Suprapubic skin (tissue), 4 donors: ENCODE measurements at regions not wholly inside any gene's neighbourhood (a gene's known extent, or its start where the extent isn't known, plus 50 kb on each side); places are given as distances from the start of the nearest gene placed in this dataset.

Experiments
- POLR2A ChIP-seq, 2 donors: fragments of 450-650 bp; IDR thresholded peaks; one replicate each; pipeline ENCODE4 v1.6.1; 2017; ENCODE audit warnings: antibody characterized with exemption in 2 of 2, mild to moderate bottlenecking in 2 of 2, moderate library complexity in 2 of 2
- POLR2AphosphoS5 ChIP-seq, 3 donors: sonication (generic); formaldehyde crosslinking; IDR thresholded peaks; one replicate each; pipeline ENCODE4 v1.6.1; 2017; ENCODE audit warnings: antibody characterized with exemption in 3 of 3
- TF ChIP-seq, protein P1 (sequence below), 2 donors: fragments of 200-600 bp in 1 of 2; fragments of 450-650 bp in 1 of 2; sonication (generic) in 1 of 2; IDR thresholded peaks; one replicate each; pipeline ENCODE4 v1.5.1; 2016 to 2019; ENCODE audit warnings: antibody characterized with exemption in 2 of 2, mild to moderate bottlenecking in 1 of 2, moderate library complexity in 1 of 2

- no peak for TF ChIP-seq POLR2A (IDR thresholded peaks at IDR 0.05)
- TF ChIP-seq, protein P1, sequence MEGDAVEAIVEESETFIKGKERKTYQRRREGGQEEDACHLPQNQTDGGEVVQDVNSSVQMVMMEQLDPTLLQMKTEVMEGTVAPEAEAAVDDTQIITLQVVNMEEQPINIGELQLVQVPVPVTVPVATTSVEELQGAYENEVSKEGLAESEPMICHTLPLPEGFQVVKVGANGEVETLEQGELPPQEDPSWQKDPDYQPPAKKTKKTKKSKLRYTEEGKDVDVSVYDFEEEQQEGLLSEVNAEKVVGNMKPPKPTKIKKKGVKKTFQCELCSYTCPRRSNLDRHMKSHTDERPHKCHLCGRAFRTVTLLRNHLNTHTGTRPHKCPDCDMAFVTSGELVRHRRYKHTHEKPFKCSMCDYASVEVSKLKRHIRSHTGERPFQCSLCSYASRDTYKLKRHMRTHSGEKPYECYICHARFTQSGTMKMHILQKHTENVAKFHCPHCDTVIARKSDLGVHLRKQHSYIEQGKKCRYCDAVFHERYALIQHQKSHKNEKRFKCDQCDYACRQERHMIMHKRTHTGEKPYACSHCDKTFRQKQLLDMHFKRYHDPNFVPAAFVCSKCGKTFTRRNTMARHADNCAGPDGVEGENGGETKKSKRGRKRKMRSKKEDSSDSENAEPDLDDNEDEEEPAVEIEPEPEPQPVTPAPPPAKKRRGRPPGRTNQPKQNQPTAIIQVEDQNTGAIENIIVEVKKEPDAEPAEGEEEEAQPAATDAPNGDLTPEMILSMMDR (IDR thresholded peaks at IDR 0.05) = no peak
- no peak for TF ChIP-seq POLR2AphosphoS5 (IDR thresholded peaks at IDR 0.05)
Observed at GRCh38 chr4:66687459-66687858, 857.8 kb downstream of the CENPC start.
